ENCODE measurements at regions not wholly inside any gene's neighbourhood (a gene's known extent, or its start where the extent isn't known, plus 50 kb on each side); places are given as distances from the start of the nearest gene placed in this dataset.

DNA sequence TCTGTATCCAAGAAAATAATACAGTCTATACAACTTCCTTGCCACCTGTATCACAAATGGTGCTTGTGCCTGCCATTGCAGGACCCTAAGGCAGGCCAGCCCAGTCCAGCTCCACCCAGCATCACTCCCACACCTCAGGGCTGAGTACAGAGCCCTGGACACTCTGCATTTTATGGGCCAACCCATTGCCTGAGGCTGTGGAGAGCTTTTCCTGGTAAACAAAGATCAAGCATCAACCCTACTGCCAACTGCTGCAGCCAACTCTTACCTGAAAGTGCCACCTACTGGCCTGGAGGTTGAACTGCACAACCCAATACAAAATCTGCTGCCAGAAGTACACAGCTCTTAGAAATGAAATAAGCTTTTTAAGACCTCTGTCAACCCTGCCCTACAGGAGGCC is 1082.2 kb downstream of the NAALADL2 start:
- TF ChIP-seq EZH2 (IDR thresholded peaks at IDR 0.05) (no peak), POLR2AphosphoS5 (IDR thresholded peaks at IDR 0.05; ENCODE audit: borderline replicate concordance, low read depth, low read length) (no peak)
